T47D (cell line): ENCODE measurements at regions not wholly inside any gene's neighbourhood (a gene's known extent, or its start where the extent isn't known, plus 50 kb on each side); places are given as distances from the start of the nearest gene placed in this dataset.
A peak's percentile ranks its signal among the peaks of the same experiment; 100 is the strongest.

Experiments
- DNase-seq, 2 experiments: peaks; one replicate each; pipeline versions ENCODE4 v3.0.0 to v3.0.0-alpha.2; 2011 to 2012; ENCODE audit warnings: low read depth in 1 of 2, low spot score in 1 of 2
- JUND ChIP-seq: IDR thresholded peaks from 2 replicates; pipeline ENCODE4 v1.6.1; 2012; ENCODE audit warnings: low read depth
- in situ Hi-C: cut with HindIII; loops from 2 replicates; pipeline ENCODE4 v1.10.0; 2016; ENCODE audit warnings: low sequenced_read_pairs, low pct_unique_long_range_greater_than_20kb

- in situ Hi-C loops, result no loop called here
Observed at GRCh38 chr10:14416308-14416700, 85.6 kb upstream of the FRMD4A start.

GRCh38 chr10:14415676-14416307 is 85.1 kb upstream of the FRMD4A start:
- no peak for DNase-seq
- in situ Hi-C loops, result no loop called here

More at GRCh38 chr10:14416308-14416700, 85.6 kb upstream of the FRMD4A start:
- DNase-seq, result peak in 1 of 2 experiments; percentile 18
- no peak for TF ChIP-seq JUND

GRCh38 chr10:14414901-14415300 is 84.2 kb upstream of the FRMD4A start:
- DNase-seq, result no peak
- in situ Hi-C loops, result no loop called here
- TF ChIP-seq JUND, result no peak

More at GRCh38 chr10:14415676-14416307, 85.1 kb upstream of the FRMD4A start:
- no peak for TF ChIP-seq JUND

- no peak for TF ChIP-seq JUND
Observed at GRCh38 chr10:14413523-14413922, 82.8 kb upstream of the FRMD4A start.

GRCh38 chr10:14412624-14413023 is 81.9 kb upstream of the FRMD4A start:
- DNase-seq, result no peak
- in situ Hi-C loops, result no loop called here
- TF ChIP-seq JUND, result no peak

More at GRCh38 chr10:14413523-14413922, 82.8 kb upstream of the FRMD4A start:
- DNase-seq, result no peak
- in situ Hi-C loops, result no loop called here

GRCh38 chr10:14409856-14410458 is 79.2 kb upstream of the FRMD4A start:
- TF ChIP-seq JUND, result no peak
- no peak for DNase-seq
- in situ Hi-C loops, result no loop called here

GRCh38 chr10:14409247-14409646 is 78.5 kb upstream of the FRMD4A start:
- no peak for TF ChIP-seq JUND
- DNase-seq, result no peak
- in situ Hi-C loops, result no loop called here

GRCh38 chr10:14408139-14408538 is 77.4 kb upstream of the FRMD4A start:
- DNase-seq, result no peak
- no peak for TF ChIP-seq JUND
- in situ Hi-C loops, result no loop called here

GRCh38 chr10:14407567-14407966 is 76.8 kb upstream of the FRMD4A start:
- in situ Hi-C loops, result no loop called here
- peak in 1 of 2 experiments; percentile 77 for DNase-seq

GRCh38 chr10:14405076-14406065 is 74.6 kb upstream of the FRMD4A start:
- DNase-seq, result no peak
- in situ Hi-C loops, result no loop called here
- TF ChIP-seq JUND, result no peak

More at GRCh38 chr10:14407567-14407966, 76.8 kb upstream of the FRMD4A start:
- no peak for TF ChIP-seq JUND

GRCh38 chr10:14403881-14404623 is 73.3 kb upstream of the FRMD4A start:
- in situ Hi-C loops, result no loop called here
- DNase-seq, result no peak
- no peak for TF ChIP-seq JUND

GRCh38 chr10:14403359-14403758 is 72.6 kb upstream of the FRMD4A start:
- no peak for DNase-seq
- in situ Hi-C loops, result no loop called here
- no peak for TF ChIP-seq JUND

- no peak for TF ChIP-seq JUND
- in situ Hi-C loops, result no loop called here
- DNase-seq, result no peak
Observed at GRCh38 chr10:14399641-14400040, 68.9 kb upstream of the FRMD4A start.
